Neuronal stem cell (in vitro differentiated cells): ENCODE measurements at regions not wholly inside any gene's neighbourhood (a gene's known extent, or its start where the extent isn't known, plus 50 kb on each side); places are given as distances from the start of the nearest gene placed in this dataset.

Source experiments
- DNase-seq: peaks from one replicate; pipeline ENCODE4 v3.0.0-alpha.2; 2013; ENCODE audit warnings: low spot score
- H2AFZ ChIP-seq: one replicate; pipeline ENCODE4 v1.6.1; 2013; ENCODE audit warnings: mild to moderate bottlenecking, low read length, inconsistent platforms
- H2AK5ac ChIP-seq: 2 replicates; pipeline ENCODE4 v1.6.1; 2013; ENCODE audit warnings: low read depth, mild to moderate bottlenecking, inconsistent platforms, low read length, moderate library complexity, mixed read lengths
- H2BK120ac ChIP-seq: 2 replicates; pipeline ENCODE4 v1.6.1; 2013; ENCODE audit warnings: low read depth, mild to moderate bottlenecking, inconsistent platforms, low read length, moderate library complexity, mixed read lengths
- H2BK12ac ChIP-seq: one replicate; pipeline ENCODE4 v1.6.1; 2013; ENCODE audit warnings: low read length, inconsistent platforms
- H2BK15ac ChIP-seq: 2 replicates; pipeline ENCODE4 v1.6.1; 2013; ENCODE audit warnings: mild to moderate bottlenecking, low read length, inconsistent platforms, mixed read lengths
- H2BK5ac ChIP-seq: one replicate; pipeline ENCODE4 v1.6.1; 2013; ENCODE audit warnings: inconsistent platforms, mild to moderate bottlenecking, low read length, moderate library complexity
- H3K14ac ChIP-seq: one replicate; pipeline ENCODE4 v1.6.1; 2013; ENCODE audit warnings: low read length, inconsistent platforms
- H3K18ac ChIP-seq: 2 replicates; pipeline ENCODE4 v1.6.1; 2013; ENCODE audit warnings: low read length, inconsistent platforms
- H3K23ac ChIP-seq: 2 replicates; pipeline ENCODE4 v1.6.1; 2013; ENCODE audit warnings: low read depth, mild to moderate bottlenecking, mixed read lengths, low read length, inconsistent platforms; ENCODE audit not compliant: poor library complexity
- H3K27ac ChIP-seq: replicated peaks from 3 replicates; pipeline ENCODE4 v1.5.1; 2013; ENCODE audit warnings: low read length, inconsistent platforms
- H3K27me3 ChIP-seq, 3 experiments: 2 replicates each; pipeline ENCODE4 v1.6.1; 2013; ENCODE audit warnings: low read length in 3 of 3, mild to moderate bottlenecking in 2 of 3, inconsistent platforms in 1 of 3, low read depth in 1 of 3, mixed read lengths in 1 of 3, moderate library complexity in 1 of 3; ENCODE audit not compliant: control insufficient read depth in 3 of 3, insufficient read depth in 3 of 3
- H3K36me3 ChIP-seq, 2 donors: replicated peaks in 1 of 2; 2 replicates each; pipeline ENCODE4 v1.6.1; 2013; ENCODE audit warnings: low read length in 2 of 2; ENCODE audit not compliant: control insufficient read depth in 2 of 2, insufficient read depth in 2 of 2
- H3K4ac ChIP-seq: 2 replicates; pipeline ENCODE4 v1.6.1; 2013; ENCODE audit warnings: inconsistent platforms, mild to moderate bottlenecking, low read length, moderate library complexity
- H3K4me1 ChIP-seq, 2 donors: 1 replicate in 1 of 2; 2 replicates in 1 of 2; pipeline ENCODE4 v1.6.1; 2013; ENCODE audit warnings: low read length in 2 of 2, low read depth in 1 of 2; ENCODE audit not compliant: control insufficient read depth in 2 of 2, insufficient read depth in 1 of 2
- H3K4me2 ChIP-seq: one replicate; pipeline ENCODE4 v1.6.1; 2013; ENCODE audit warnings: mild to moderate bottlenecking, low read length, inconsistent platforms; ENCODE audit not compliant: insufficient read depth, poor library complexity, severe bottlenecking
- H3K4me3 ChIP-seq, 2 donors: 2 replicates each; pipeline ENCODE4 v1.5.1; 2013; ENCODE audit warnings: low read length in 2 of 2, mild to moderate bottlenecking in 2 of 2, inconsistent platforms in 1 of 2, moderate library complexity in 1 of 2
- H3K79me1 ChIP-seq: one replicate; pipeline ENCODE4 v1.6.1; 2013; ENCODE audit warnings: low read depth, mild to moderate bottlenecking, inconsistent platforms, low read length, moderate library complexity
- H3K9ac ChIP-seq: one replicate; pipeline ENCODE4 v1.6.1; 2013; ENCODE audit warnings: mild to moderate bottlenecking, low read depth, low read length, inconsistent platforms; ENCODE audit not compliant: poor library complexity
- H3K9me3 ChIP-seq, 2 donors: replicated peaks in 1 of 2; 2 replicates each; pipeline versions ENCODE3 to v1.6.1; 2013; ENCODE audit warnings: low read length in 2 of 2, mild to moderate bottlenecking in 2 of 2, inconsistent platforms in 1 of 2, low read depth in 1 of 2, mixed read lengths in 1 of 2, moderate library complexity in 1 of 2; ENCODE audit not compliant: control insufficient read depth in 2 of 2, insufficient read depth in 1 of 2
- H4K8ac ChIP-seq: one replicate; pipeline ENCODE4 v1.6.1; 2013; ENCODE audit warnings: low read depth, mild to moderate bottlenecking, inconsistent platforms, low read length, moderate library complexity
- H4K91ac ChIP-seq: one replicate; pipeline ENCODE4 v1.6.1; 2013; ENCODE audit warnings: low read length, low read depth, mild to moderate bottlenecking, inconsistent platforms; ENCODE audit not compliant: poor library complexity
- WGBS, 2 donors: extraction: QIAGEN DNeasy Blood & Tissue Kit; methylation state at CpG; one replicate each; pipeline ENCODE4 v1.1.7; 2013; ENCODE audit warnings: missing lambda C conversion rate in 2 of 2, mixed read lengths in 1 of 2; ENCODE audit not compliant: insufficient read length in 2 of 2, insufficient replicate concordance in 1 of 2; ENCODE audit errors: extremely low coverage in 2 of 2; 5-methylcytosine and 5-hydroxymethylcytosine counted together

DNA sequence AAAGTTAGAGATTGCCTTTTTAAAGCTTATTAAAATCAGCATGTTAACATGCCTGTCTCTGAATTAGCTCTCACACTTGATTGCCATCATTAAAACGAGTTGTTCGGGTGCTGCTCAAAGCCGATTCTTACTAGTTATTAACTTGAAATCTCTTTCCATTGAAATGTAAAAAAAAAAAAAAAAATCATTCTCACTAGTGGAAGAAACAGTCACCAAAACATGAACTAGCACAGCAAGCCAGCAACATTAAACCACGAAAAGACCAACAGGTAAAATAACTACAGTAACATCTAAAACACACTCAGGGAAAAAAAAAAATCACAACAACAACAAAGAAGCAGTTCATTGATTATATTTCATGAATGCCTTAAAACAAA is 264.5 kb downstream of the MEIS1 start:
- H4K91ac ChIP-seq, result no peak overlapping the region
- H3K36me3 ChIP-seq, result no peaks in the 10 kb centered on the region
- H2AK5ac ChIP-seq, result no peak overlapping the region
- no CpG with 5 or more reads among the region's 4 CpGs for WGBS, 2 donors
- peaks cover 14 to 33% of the 10 kb centered on the region in 2 donors for H3K4me1 ChIP-seq
- H3K18ac ChIP-seq, result no peak overlapping the region
- H2BK5ac ChIP-seq, result no peak overlapping the region
- H3K4me3 ChIP-seq, result no peak overlapping the region
- H3K14ac ChIP-seq, result no peak overlapping the region
- H3K79me1 ChIP-seq, result no peaks in the 10 kb centered on the region
- H2AFZ ChIP-seq, result no peak overlapping the region
- no peak for DNase-seq
- H2BK12ac ChIP-seq, result no peak overlapping the region
- no peak overlapping the region for H4K8ac ChIP-seq
- no peak overlapping the region for H3K4ac ChIP-seq
- H2BK15ac ChIP-seq, result no peak overlapping the region
- no peak overlapping the region for H2BK120ac ChIP-seq
- no peak overlapping the region for H3K4me2 ChIP-seq
- H3K27ac ChIP-seq, result no peak overlapping the region
- H3K27me3 ChIP-seq, result no peaks in the 10 kb centered on the region
- H3K9me3 ChIP-seq, result no peaks in the 10 kb centered on the region
- no peak overlapping the region for H3K9ac ChIP-seq
- H3K23ac ChIP-seq, result no peak overlapping the region

GRCh38 chr2:66699793-66700676 is 265.1 kb downstream of the MEIS1 start:
- H3K79me1 ChIP-seq, result no peaks in the 10 kb centered on the region
- H2BK12ac ChIP-seq, result no peak overlapping the region
- H3K18ac ChIP-seq, result no peak overlapping the region
- H3K4me1 ChIP-seq, result peaks cover 14 to 33% of the 10 kb centered on the region in 2 donors
- no peak overlapping the region for H2AK5ac ChIP-seq
- H2AFZ ChIP-seq, result no peak overlapping the region
- H3K4ac ChIP-seq, result no peak overlapping the region
- no peaks in the 10 kb centered on the region for H3K27me3 ChIP-seq
- WGBS, 2 donors, result no CpG with 5 or more reads among the region's 7 CpGs
- H4K91ac ChIP-seq, result no peak overlapping the region
- no peak overlapping the region for H2BK15ac ChIP-seq
- H3K14ac ChIP-seq, result no peak overlapping the region
- DNase-seq, result peak; percentile 23
- H2BK5ac ChIP-seq, result no peak overlapping the region
- H3K36me3 ChIP-seq, result no peaks in the 10 kb centered on the region
- no peak overlapping the region for H3K27ac ChIP-seq
- H3K9me3 ChIP-seq, result no peaks in the 10 kb centered on the region
- H3K4me2 ChIP-seq, result no peak overlapping the region
- H3K4me3 ChIP-seq, result no peak overlapping the region
- H4K8ac ChIP-seq, result no peak overlapping the region
- H3K9ac ChIP-seq, result no peak overlapping the region
- no peak overlapping the region for H3K23ac ChIP-seq
- H2BK120ac ChIP-seq, result no peak overlapping the region

DNA sequence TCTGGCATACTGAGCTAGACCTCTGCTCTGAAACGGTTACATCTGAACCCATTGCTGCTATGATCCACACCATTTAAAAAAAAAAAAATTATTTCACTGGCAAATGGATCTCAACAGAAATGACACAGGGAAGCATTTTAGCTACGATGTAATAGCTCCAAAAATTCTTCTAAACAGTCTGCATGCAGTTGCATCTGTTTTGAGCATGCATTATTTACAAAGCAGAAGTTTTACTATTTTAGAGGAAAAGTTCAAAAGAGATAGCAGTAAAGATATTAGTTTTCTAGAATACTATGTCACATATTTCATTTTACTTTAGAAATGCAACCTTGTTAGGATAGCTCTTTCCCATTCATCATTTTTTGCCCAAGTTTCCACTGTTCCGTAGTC is 265.7 kb downstream of the MEIS1 start:
- Histone ChIP-seq H3K27me3 (no peaks in the 10 kb centered on the region), H3K23ac (no peak overlapping the region), H2BK5ac (no peak overlapping the region), H3K9me3 (no peaks in the 10 kb centered on the region), H3K4me2 (no peak overlapping the region), H3K14ac (no peak overlapping the region), H3K4ac (no peak overlapping the region), H4K8ac (no peak overlapping the region), H3K9ac (no peak overlapping the region), H2BK12ac (no peak overlapping the region), H3K18ac (no peak overlapping the region), H2AK5ac (no peak overlapping the region), H3K79me1 (no peaks in the 10 kb centered on the region), H3K4me1 (peaks cover 11 to 33% of the 10 kb centered on the region in 2 donors), H2BK120ac (no peak overlapping the region), H4K91ac (no peak overlapping the region), H3K4me3 (no peak overlapping the region), H2BK15ac (no peak overlapping the region), H3K27ac (no peak overlapping the region), H2AFZ (no peak overlapping the region), H3K36me3 (no peaks in the 10 kb centered on the region)
- no CpG with 5 or more reads among the region's 3 CpGs for WGBS, 2 donors
- no peak for DNase-seq

- H4K8ac ChIP-seq, result no peak overlapping the region
- no peaks in the 10 kb centered on the region for H3K36me3 ChIP-seq
- no peak overlapping the region for H2BK15ac ChIP-seq
- no peaks in the 10 kb centered on the region for H3K9me3 ChIP-seq
- no peak overlapping the region for H2AFZ ChIP-seq
- H3K18ac ChIP-seq, result no peak overlapping the region
- H2BK12ac ChIP-seq, result no peak overlapping the region
- no peak overlapping the region for H3K4me2 ChIP-seq
- no peak overlapping the region for H2AK5ac ChIP-seq
- no peak overlapping the region for H3K14ac ChIP-seq
- DNase-seq, result no peak
- H4K91ac ChIP-seq, result no peak overlapping the region
- H3K27ac ChIP-seq, result no peak overlapping the region
- peaks cover 11 to 33% of the 10 kb centered on the region in 2 donors for H3K4me1 ChIP-seq
- H2BK120ac ChIP-seq, result no peak overlapping the region
- no peak overlapping the region for H3K4ac ChIP-seq
- no peak overlapping the region for H3K23ac ChIP-seq
- no peak overlapping the region for H2BK5ac ChIP-seq
- H3K79me1 ChIP-seq, result no peaks in the 10 kb centered on the region
- WGBS, 2 donors, result no CpG with 5 or more reads among the region's 2 CpGs
- no peak overlapping the region for H3K9ac ChIP-seq
- no peak overlapping the region for H3K4me3 ChIP-seq
- H3K27me3 ChIP-seq, result no peaks in the 10 kb centered on the region
These were observed 266.3 kb downstream of the MEIS1 start for GRCh38 chr2:66701251-66701650.
